ENCODE measurements at regions not wholly inside any gene's neighbourhood (a gene's known extent, or its start where the extent isn't known, plus 50 kb on each side); places are given as distances from the start of the nearest gene placed in this dataset.
"Not testable (repeated sequence)": the region's sequence is repeated elsewhere in the genome, so short reads cannot be mapped to it uniquely, and the experiment has no call there.

- not testable (repeated sequence) for H3K4me1 ChIP-seq (ENCODE audit: low read depth, poor library complexity, severe bottlenecking); H3K9ac ChIP-seq; H3K79me2 ChIP-seq (ENCODE audit: insufficient read depth, low read depth); H3K36me3 ChIP-seq (ENCODE audit: insufficient read depth); H3K4me3 ChIP-seq (IDR thresholded peaks at IDR 0.05; ENCODE audit: insufficient read depth, low read depth, low read length); H2AFZ ChIP-seq (ENCODE audit: low read depth); H4K20me1 ChIP-seq (ENCODE audit: insufficient read depth); H3K27me3 ChIP-seq (ENCODE audit: insufficient read depth, low read depth); H3K4me2 ChIP-seq; H3K27ac ChIP-seq
These were observed 315.0 kb upstream of the PLGLB2 start for GRCh38 chr2:87432711-87433453.

GRCh38 chr2:87436007-87436406 is 311.9 kb upstream of the PLGLB2 start:
- not testable (repeated sequence) for H3K9ac ChIP-seq; H3K36me3 ChIP-seq (ENCODE audit: insufficient read depth); H3K27ac ChIP-seq; H2AFZ ChIP-seq (ENCODE audit: low read depth); H3K4me3 ChIP-seq (IDR thresholded peaks at IDR 0.05; ENCODE audit: insufficient read depth, low read depth, low read length); H4K20me1 ChIP-seq (ENCODE audit: insufficient read depth); H3K4me1 ChIP-seq (ENCODE audit: low read depth, poor library complexity, severe bottlenecking); H3K79me2 ChIP-seq (ENCODE audit: insufficient read depth, low read depth); H3K27me3 ChIP-seq (ENCODE audit: insufficient read depth, low read depth); H3K4me2 ChIP-seq

GRCh38 chr2:87437701-87438260 is 310.1 kb upstream of the PLGLB2 start:
- not testable (repeated sequence) for H3K27me3 ChIP-seq (ENCODE audit: insufficient read depth, low read depth); H3K36me3 ChIP-seq (ENCODE audit: insufficient read depth); H3K27ac ChIP-seq

DNA sequence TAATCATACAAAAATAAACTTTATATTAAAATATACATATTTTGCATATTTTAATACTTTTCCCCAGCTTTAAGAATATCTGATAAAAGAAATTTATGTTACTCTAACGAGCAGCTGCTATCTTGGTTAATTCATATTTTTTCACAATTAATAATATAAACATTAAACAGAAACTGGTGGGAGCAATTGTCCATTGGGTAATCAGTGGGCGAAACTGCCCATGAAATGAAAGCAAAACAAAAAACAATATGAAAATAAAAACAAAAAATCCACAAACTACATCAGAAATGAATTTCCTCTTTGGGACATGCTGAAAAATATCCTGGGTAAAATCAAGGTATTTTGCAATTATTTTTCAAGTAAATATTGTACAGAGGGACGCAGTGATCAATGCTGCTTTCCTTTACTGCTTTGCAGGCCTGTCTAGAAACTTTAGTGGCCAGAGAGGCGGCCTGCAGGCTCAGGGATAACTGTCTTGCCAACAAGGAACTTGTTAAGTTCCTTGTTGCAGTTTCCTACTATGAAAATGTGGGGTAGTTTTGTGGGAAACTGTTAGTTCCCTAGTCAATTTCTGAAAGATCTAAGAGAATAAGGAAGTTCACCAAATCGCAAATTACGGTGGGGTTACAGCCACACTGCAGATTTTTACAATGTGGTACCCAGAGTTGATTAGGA is 309.0 kb upstream of the PLGLB2 start:
- H3K9ac ChIP-seq; H3K4me2 ChIP-seq; H2AFZ ChIP-seq (ENCODE audit: low read depth); H3K4me3 ChIP-seq (IDR thresholded peaks at IDR 0.05; ENCODE audit: insufficient read depth, low read depth, low read length); H3K79me2 ChIP-seq (ENCODE audit: insufficient read depth, low read depth); H3K4me1 ChIP-seq (ENCODE audit: low read depth, poor library complexity, severe bottlenecking); H3K27ac ChIP-seq; H3K36me3 ChIP-seq (ENCODE audit: insufficient read depth); H4K20me1 ChIP-seq (ENCODE audit: insufficient read depth); H3K27me3 ChIP-seq (ENCODE audit: insufficient read depth, low read depth): not testable (repeated sequence)

More at GRCh38 chr2:87437701-87438260, 310.1 kb upstream of the PLGLB2 start:
- not testable (repeated sequence) for H3K4me3 ChIP-seq (IDR thresholded peaks at IDR 0.05; ENCODE audit: insufficient read depth, low read depth, low read length); H3K4me1 ChIP-seq (ENCODE audit: low read depth, poor library complexity, severe bottlenecking); H3K4me2 ChIP-seq; H3K9ac ChIP-seq; H2AFZ ChIP-seq (ENCODE audit: low read depth); H4K20me1 ChIP-seq (ENCODE audit: insufficient read depth); H3K79me2 ChIP-seq (ENCODE audit: insufficient read depth, low read depth)

- H3K9ac ChIP-seq; H3K4me2 ChIP-seq; H3K27ac ChIP-seq; H3K4me1 ChIP-seq (ENCODE audit: low read depth, poor library complexity, severe bottlenecking); H2AFZ ChIP-seq (ENCODE audit: low read depth); H3K36me3 ChIP-seq (ENCODE audit: insufficient read depth); H3K27me3 ChIP-seq (ENCODE audit: insufficient read depth, low read depth); H3K79me2 ChIP-seq (ENCODE audit: insufficient read depth, low read depth); H4K20me1 ChIP-seq (ENCODE audit: insufficient read depth); H3K4me3 ChIP-seq (IDR thresholded peaks at IDR 0.05; ENCODE audit: insufficient read depth, low read depth, low read length): not testable (repeated sequence)
These were observed 308.2 kb upstream of the PLGLB2 start for GRCh38 chr2:87439617-87440204.

GRCh38 chr2:87440650-87441049 is 307.2 kb upstream of the PLGLB2 start:
- not testable (repeated sequence) for H3K9ac ChIP-seq; H2AFZ ChIP-seq (ENCODE audit: low read depth); H3K4me1 ChIP-seq (ENCODE audit: low read depth, poor library complexity, severe bottlenecking); H3K36me3 ChIP-seq (ENCODE audit: insufficient read depth); H3K27me3 ChIP-seq (ENCODE audit: insufficient read depth, low read depth); H4K20me1 ChIP-seq (ENCODE audit: insufficient read depth); H3K79me2 ChIP-seq (ENCODE audit: insufficient read depth, low read depth); H3K4me2 ChIP-seq; H3K27ac ChIP-seq; H3K4me3 ChIP-seq (IDR thresholded peaks at IDR 0.05; ENCODE audit: insufficient read depth, low read depth, low read length)

GRCh38 chr2:87441375-87441774 is 306.5 kb upstream of the PLGLB2 start:
- H3K4me1 ChIP-seq (ENCODE audit: low read depth, poor library complexity, severe bottlenecking); H2AFZ ChIP-seq (ENCODE audit: low read depth); H3K27me3 ChIP-seq (ENCODE audit: insufficient read depth, low read depth); H4K20me1 ChIP-seq (ENCODE audit: insufficient read depth); H3K4me2 ChIP-seq; H3K36me3 ChIP-seq (ENCODE audit: insufficient read depth); H3K79me2 ChIP-seq (ENCODE audit: insufficient read depth, low read depth); H3K9ac ChIP-seq; H3K4me3 ChIP-seq (IDR thresholded peaks at IDR 0.05; ENCODE audit: insufficient read depth, low read depth, low read length); H3K27ac ChIP-seq: not testable (repeated sequence)

DNA sequence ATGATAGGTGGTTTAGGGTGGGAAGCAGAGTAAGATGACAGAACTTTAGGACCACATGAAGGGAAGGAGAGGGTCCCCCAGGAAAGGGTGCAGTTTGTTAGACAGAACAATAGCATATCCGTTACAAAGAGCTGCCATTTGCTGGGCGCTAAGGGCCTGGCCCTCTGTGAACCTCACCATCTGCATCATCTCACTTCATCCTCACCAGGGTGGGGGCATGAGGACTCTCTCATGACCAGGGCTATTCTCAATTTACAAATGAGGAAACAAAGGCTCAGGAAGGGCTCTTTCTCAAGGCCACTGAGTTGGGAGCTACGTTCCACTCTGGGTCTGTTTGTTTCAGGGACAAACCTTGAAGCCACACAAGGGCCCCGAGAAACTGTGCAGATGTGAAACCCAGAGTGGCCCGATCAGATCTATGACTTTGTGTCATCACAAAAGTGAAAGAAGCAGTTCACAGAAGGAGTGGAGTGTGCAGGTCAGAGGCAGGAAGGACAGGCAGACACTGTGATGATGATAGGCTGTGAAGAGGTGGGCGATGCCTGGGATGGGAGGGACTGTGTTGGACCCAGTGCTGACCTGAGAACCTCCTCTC is 304.8 kb upstream of the PLGLB2 start:
- H3K9ac ChIP-seq; H3K4me2 ChIP-seq; H3K27ac ChIP-seq; H3K4me1 ChIP-seq (ENCODE audit: low read depth, poor library complexity, severe bottlenecking); H3K27me3 ChIP-seq (ENCODE audit: insufficient read depth, low read depth); H4K20me1 ChIP-seq (ENCODE audit: insufficient read depth); H3K4me3 ChIP-seq (IDR thresholded peaks at IDR 0.05; ENCODE audit: insufficient read depth, low read depth, low read length); H3K36me3 ChIP-seq (ENCODE audit: insufficient read depth); H3K79me2 ChIP-seq (ENCODE audit: insufficient read depth, low read depth): not testable (repeated sequence)
- H2AFZ ChIP-seq (ENCODE audit: low read depth), result peak overlapping the region; percentile 44; the same call in 1 of the 2 replicates

GRCh38 chr2:87444951-87445350 is 302.9 kb upstream of the PLGLB2 start:
- H3K4me3 ChIP-seq (IDR thresholded peaks at IDR 0.05; ENCODE audit: insufficient read depth, low read depth, low read length); H3K36me3 ChIP-seq (ENCODE audit: insufficient read depth); H3K79me2 ChIP-seq (ENCODE audit: insufficient read depth, low read depth); H3K9ac ChIP-seq; H3K27me3 ChIP-seq (ENCODE audit: insufficient read depth, low read depth); H4K20me1 ChIP-seq (ENCODE audit: insufficient read depth); H3K4me2 ChIP-seq; H3K4me1 ChIP-seq (ENCODE audit: low read depth, poor library complexity, severe bottlenecking); H3K27ac ChIP-seq; H2AFZ ChIP-seq (ENCODE audit: low read depth): not testable (repeated sequence)
